H9 (cell line): ENCODE measurements at regions not wholly inside any gene's neighbourhood (a gene's known extent, or its start where the extent isn't known, plus 50 kb on each side); places are given as distances from the start of the nearest gene placed in this dataset.

ENCODE experiments used
- DNase-seq: peaks from one replicate; pipeline ENCODE4 v3.0.0-alpha.2; 2017
- H2AFZ ChIP-seq: one replicate; pipeline ENCODE4 v1.6.1; 2013; ENCODE audit warnings: mild to moderate bottlenecking, low read length, control low read depth, moderate library complexity
- H2AK5ac ChIP-seq: 2 replicates; pipeline ENCODE4 v1.6.1; 2013; ENCODE audit warnings: low read length, control low read depth, mixed read lengths; ENCODE audit not compliant: insufficient read length
- H2BK120ac ChIP-seq: one replicate; pipeline ENCODE4 v1.6.1; 2013; ENCODE audit warnings: low read depth, mild to moderate bottlenecking, low read length, control low read depth, inconsistent platforms; ENCODE audit not compliant: poor library complexity, severe bottlenecking
- H2BK12ac ChIP-seq: 2 replicates; pipeline ENCODE4 v1.6.1; 2013; ENCODE audit warnings: low read length, control low read depth, mixed read lengths, low read depth; ENCODE audit not compliant: insufficient read length
- H2BK15ac ChIP-seq: 2 replicates; pipeline ENCODE4 v1.6.1; 2013; ENCODE audit warnings: low read depth, low read length, control low read depth
- H2BK20ac ChIP-seq: one replicate; pipeline ENCODE4 v1.6.1; 2013; ENCODE audit warnings: low read depth, mild to moderate bottlenecking, low read length, control low read depth, inconsistent platforms; ENCODE audit not compliant: poor library complexity, severe bottlenecking
- H2BK5ac ChIP-seq: 2 replicates; pipeline ENCODE4 v1.6.1; 2013; ENCODE audit warnings: low read length, control low read depth, mixed read lengths; ENCODE audit not compliant: insufficient read length
- H3K14ac ChIP-seq: 2 replicates; pipeline ENCODE4 v1.6.1; 2013; ENCODE audit warnings: low read length, control low read depth; ENCODE audit not compliant: insufficient read depth
- H3K18ac ChIP-seq: 2 replicates; pipeline ENCODE4 v1.6.1; 2013; ENCODE audit warnings: low read depth, mild to moderate bottlenecking, mixed read lengths, low read length, control low read depth; ENCODE audit not compliant: insufficient read length
- H3K23ac ChIP-seq: 2 replicates; pipeline ENCODE4 v1.6.1; 2013; ENCODE audit warnings: low read length, control low read depth, mixed read lengths, low read depth; ENCODE audit not compliant: insufficient read length
- H3K23me2 ChIP-seq: 2 replicates; pipeline ENCODE4 v1.6.1; 2013; ENCODE audit warnings: low read depth, mild to moderate bottlenecking, mixed read lengths, low read length, control low read depth; ENCODE audit not compliant: insufficient read length, poor library complexity, severe bottlenecking
- H3K27ac ChIP-seq: 2 replicates; pipeline ENCODE4 v1.5.1; 2013; ENCODE audit warnings: low read length, control low read depth, mixed read lengths, low read depth; ENCODE audit not compliant: insufficient read length
- H3K27me3 ChIP-seq: 2 replicates; pipeline ENCODE4 v1.6.1; 2013; ENCODE audit warnings: low read length, control low read depth, inconsistent platforms; ENCODE audit not compliant: insufficient read depth
- H3K4ac ChIP-seq: 2 replicates; pipeline ENCODE4 v1.6.1; 2013; ENCODE audit warnings: low read depth, mild to moderate bottlenecking, control low read depth, inconsistent platforms, low read length, moderate library complexity
- H3K4me1 ChIP-seq: 2 replicates; pipeline ENCODE4 v1.6.1; 2013; ENCODE audit warnings: low read length, control low read depth, inconsistent platforms; ENCODE audit not compliant: insufficient read depth
- H3K4me2 ChIP-seq: 2 replicates; pipeline ENCODE4 v1.6.1; 2013; ENCODE audit warnings: low read length, control low read depth, mixed read lengths; ENCODE audit not compliant: insufficient read length, insufficient read depth
- H3K56ac ChIP-seq: 2 replicates; pipeline ENCODE4 v1.6.1; 2013; ENCODE audit warnings: low read depth, mild to moderate bottlenecking, mixed read lengths, low read length, control low read depth; ENCODE audit not compliant: insufficient read length
- H3K79me1 ChIP-seq: 2 replicates; pipeline ENCODE4 v1.6.1; 2013; ENCODE audit warnings: low read depth, mild to moderate bottlenecking, moderate library complexity, low read length, control low read depth, inconsistent platforms; ENCODE audit not compliant: insufficient read depth, poor library complexity, severe bottlenecking
- H3K79me2 ChIP-seq: 2 replicates; pipeline ENCODE4 v1.6.1; 2013; ENCODE audit warnings: low read length, control low read depth, inconsistent platforms; ENCODE audit not compliant: insufficient read depth
- H3K9ac ChIP-seq: 2 replicates; pipeline ENCODE4 v1.6.1; 2013; ENCODE audit warnings: low read length, control low read depth, mixed read lengths; ENCODE audit not compliant: insufficient read length; ENCODE audit errors: extremely low read depth
- H3K9me3 ChIP-seq: one replicate; pipeline ENCODE4 v1.6.1; 2013; ENCODE audit warnings: low read depth, low read length, inconsistent platforms; ENCODE audit not compliant: control insufficient read depth
- H3T11ph ChIP-seq: one replicate; pipeline ENCODE4 v1.6.1; 2013; ENCODE audit warnings: mild to moderate bottlenecking, low read length, control low read depth, inconsistent platforms
- H4K20me1 ChIP-seq: one replicate; pipeline ENCODE4 v1.6.1; 2013; ENCODE audit not compliant: control insufficient read depth, insufficient read length, insufficient read depth
- H4K5ac ChIP-seq: 2 replicates; pipeline ENCODE4 v1.6.1; 2013; ENCODE audit warnings: low read depth, mild to moderate bottlenecking, mixed read lengths, low read length, control low read depth; ENCODE audit not compliant: insufficient read length
- H4K8ac ChIP-seq: replicated peaks from 2 replicates; pipeline ENCODE4 v1.6.1; 2013; ENCODE audit warnings: low read length, control low read depth, mixed read lengths, low read depth; ENCODE audit not compliant: insufficient read length
- H4K91ac ChIP-seq: 2 replicates; pipeline ENCODE4 v1.6.1; 2013; ENCODE audit warnings: low read depth, mild to moderate bottlenecking, moderate library complexity, mixed read lengths, low read length, control low read depth; ENCODE audit not compliant: insufficient read length
- H3K27ac Mint-ChIP-seq, 3 experiments: 2 replicates in 2 of 3; 3 replicates in 1 of 3; pipeline ENCODE4 v1.8.0; 2020 to 2021; ENCODE audit warnings: mixed read lengths in 3 of 3, mild to moderate bottlenecking in 1 of 3, moderate library complexity in 1 of 3
- H3K27me3 Mint-ChIP-seq: 2 replicates; pipeline ENCODE4 v1.8.0; 2021; ENCODE audit warnings: low read depth, mild to moderate bottlenecking, moderate library complexity, mixed read lengths
- H3K36me3 Mint-ChIP-seq, 3 experiments: 2 replicates in 2 of 3; 3 replicates in 1 of 3; pipeline ENCODE4 v1.8.0; 2020 to 2021; ENCODE audit warnings: low read depth in 3 of 3, mixed read lengths in 3 of 3; ENCODE audit not compliant: insufficient read depth in 1 of 3
- H3K4me1 Mint-ChIP-seq, 2 experiments: 2 replicates each; pipeline ENCODE4 v1.8.0; 2020; ENCODE audit warnings: mixed read lengths in 2 of 2
- H3K4me3 Mint-ChIP-seq, 2 experiments: 2 replicates in 1 of 2; 3 replicates in 1 of 2; pipeline ENCODE4 v1.8.0; 2020 to 2021; ENCODE audit warnings: mild to moderate bottlenecking in 2 of 2, mixed read lengths in 2 of 2, moderate library complexity in 1 of 2
- H3K9me3 Mint-ChIP-seq, 2 experiments: 2 replicates in 1 of 2; 3 replicates in 1 of 2; pipeline ENCODE4 v1.8.0; 2020; ENCODE audit warnings: mild to moderate bottlenecking in 2 of 2, mixed read lengths in 2 of 2, moderate library complexity in 1 of 2
- WGBS: extraction: QIAGEN DNeasy Blood & Tissue Kit; methylation state at CpG from one replicate; pipeline ENCODE4 v1.1.7; 2013; ENCODE audit warnings: missing lambda C conversion rate, low lambda C conversion rate, mixed read lengths; ENCODE audit not compliant: insufficient read length; ENCODE audit errors: extremely low coverage; 5-methylcytosine and 5-hydroxymethylcytosine counted together
- TF ChIP-seq, protein P1 (sequence below): fragments of 200-600 bp; sonication (generic); conservative IDR thresholded peaks from 3 replicates; pipeline ENCODE4 v1.8.0; 2021; ENCODE audit warnings: antibody characterized with exemption, mild to moderate bottlenecking

DNA sequence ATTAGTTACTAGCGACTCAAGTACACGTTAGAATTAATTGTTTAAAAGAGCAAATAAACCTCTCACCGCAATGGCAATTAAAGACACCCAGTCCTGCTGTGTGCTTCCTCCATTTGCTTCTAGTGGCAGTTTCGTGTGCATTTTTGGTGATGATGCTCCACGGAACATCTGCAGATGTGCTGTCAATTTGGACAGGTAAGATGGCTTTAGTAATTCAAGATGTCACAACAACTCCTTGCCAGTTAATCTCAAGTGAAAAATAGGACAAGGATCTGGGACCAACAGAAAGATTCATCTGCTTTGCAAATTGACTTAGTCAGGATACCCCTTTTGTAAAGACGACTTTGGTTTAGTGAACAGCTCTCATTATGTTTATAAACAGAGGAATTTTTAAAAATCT is 320.9 kb downstream of the GABRB3 start:
- no peak overlapping the region for H3K18ac ChIP-seq
- Mint-ChIP-seq H3K9me3 (peaks cover 0 to 7% of the 10 kb centered on the region in 2 experiments; a peak in 3 of 5 replicates), H3K27me3 (no peaks in the 10 kb centered on the region), H3K4me1 (peaks cover 13 to 15% of the 10 kb centered on the region in 2 experiments), H3K27ac (no peak overlapping the region), H3K36me3 (peaks cover 2% of the 10 kb centered on the region in 3 experiments; a peak in 5 of 7 replicates), H3K4me3 (no peak overlapping the region)
- H3K9ac ChIP-seq, result no peak overlapping the region
- H3K56ac ChIP-seq, result no peak overlapping the region
- peaks cover 4% of the 10 kb centered on the region for H3K9me3 ChIP-seq
- no peak overlapping the region for H3K4ac ChIP-seq
- no peak overlapping the region for H4K91ac ChIP-seq
- H2BK20ac ChIP-seq, result no peak overlapping the region
- H3K79me2 ChIP-seq, result no peaks in the 10 kb centered on the region
- H3K27me3 ChIP-seq, result no peaks in the 10 kb centered on the region
- H3K23me2 ChIP-seq, result no peaks in the 10 kb centered on the region
- H4K5ac ChIP-seq, result no peak overlapping the region
- H3K4me2 ChIP-seq, result no peak overlapping the region
- no peak overlapping the region for H4K8ac ChIP-seq
- no peaks in the 10 kb centered on the region for H3K79me1 ChIP-seq
- no peaks in the 10 kb centered on the region for H3K4me1 ChIP-seq
- no peak overlapping the region for H3K23ac ChIP-seq
- no peak overlapping the region for H3K14ac ChIP-seq
- H2BK120ac ChIP-seq, result no peak overlapping the region
- H2AFZ ChIP-seq, result no peak overlapping the region
- H4K20me1 ChIP-seq, result no peaks in the 10 kb centered on the region
- no peak overlapping the region for H3T11ph ChIP-seq
- H2BK15ac ChIP-seq, result no peak overlapping the region
- TF ChIP-seq, protein P1, sequence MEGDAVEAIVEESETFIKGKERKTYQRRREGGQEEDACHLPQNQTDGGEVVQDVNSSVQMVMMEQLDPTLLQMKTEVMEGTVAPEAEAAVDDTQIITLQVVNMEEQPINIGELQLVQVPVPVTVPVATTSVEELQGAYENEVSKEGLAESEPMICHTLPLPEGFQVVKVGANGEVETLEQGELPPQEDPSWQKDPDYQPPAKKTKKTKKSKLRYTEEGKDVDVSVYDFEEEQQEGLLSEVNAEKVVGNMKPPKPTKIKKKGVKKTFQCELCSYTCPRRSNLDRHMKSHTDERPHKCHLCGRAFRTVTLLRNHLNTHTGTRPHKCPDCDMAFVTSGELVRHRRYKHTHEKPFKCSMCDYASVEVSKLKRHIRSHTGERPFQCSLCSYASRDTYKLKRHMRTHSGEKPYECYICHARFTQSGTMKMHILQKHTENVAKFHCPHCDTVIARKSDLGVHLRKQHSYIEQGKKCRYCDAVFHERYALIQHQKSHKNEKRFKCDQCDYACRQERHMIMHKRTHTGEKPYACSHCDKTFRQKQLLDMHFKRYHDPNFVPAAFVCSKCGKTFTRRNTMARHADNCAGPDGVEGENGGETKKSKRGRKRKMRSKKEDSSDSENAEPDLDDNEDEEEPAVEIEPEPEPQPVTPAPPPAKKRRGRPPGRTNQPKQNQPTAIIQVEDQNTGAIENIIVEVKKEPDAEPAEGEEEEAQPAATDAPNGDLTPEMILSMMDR, result no peak
- H2AK5ac ChIP-seq, result no peak overlapping the region
- no peak overlapping the region for H2BK5ac ChIP-seq
- no CpG with 5 or more reads among the region's 6 CpGs for WGBS
- no peak overlapping the region for H2BK12ac ChIP-seq
- no peak for DNase-seq
- no peak overlapping the region for H3K27ac ChIP-seq
